Endothelial cell of umbilical vein (primary cell): ENCODE measurements at regions not wholly inside any gene's neighbourhood (a gene's known extent, or its start where the extent isn't known, plus 50 kb on each side); places are given as distances from the start of the nearest gene placed in this dataset.

Source experiments
- BruUV-seq: library from RNA; stranded (reverse); fragments of 400-500 nt; replicated peaks from 2 replicates; lab custom pipeline; 2021; lab: Mats Ljungman, UMichigan
- CTCF ChIA-PET: fragments of 300-600, 350-600 bp; sonication (Branson Sonifier 250); formaldehyde crosslinking; loops from one replicate; lab custom pipeline; 2021; ENCODE audit warnings: antibody characterized with exemption, inconsistent platforms; lab: Charles Lee
- POLR2A ChIA-PET: fragments of 300-600, 350-600 bp; sonication (Branson Sonifier 250); formaldehyde crosslinking; loops from one replicate; lab custom pipeline; 2021; ENCODE audit warnings: antibody characterized with exemption, inconsistent platforms; lab: Charles Lee
- DNase-seq: peaks from one replicate; pipeline ENCODE4 v3.0.0-alpha.2; 2011; ENCODE audit warnings: low read depth, low spot score
- FAIRE-seq: peaks from 2 replicates; lab custom pipeline; 2011; peaks lifted over from hg19 to GRCh38; lab: Jason Lieb, UNC
- H2AFZ ChIP-seq: 2 replicates; pipeline ENCODE4 v1.6.0; 2012; ENCODE audit warnings: low read depth, low read length, control low read depth, inconsistent platforms
- H3K27ac ChIP-seq: 2 replicates; pipeline ENCODE4 v1.5.1; 2011; ENCODE audit warnings: low read depth, mild to moderate bottlenecking, control low read depth, low read length, moderate library complexity; ENCODE audit not compliant: insufficient read depth
- H3K27me3 ChIP-seq, 2 experiments: 2 replicates each; pipeline versions ENCODE4 v1.6.0 to v1.6.1; 2011; ENCODE audit warnings: low read length in 2 of 2, mixed read lengths in 1 of 2; ENCODE audit not compliant: control insufficient read depth in 2 of 2, insufficient read depth in 2 of 2
- H3K36me3 ChIP-seq, 2 experiments: 2 replicates in 1 of 2; 3 replicates in 1 of 2; pipeline ENCODE4 v1.5.1; 2011; ENCODE audit warnings: low read length in 2 of 2, mild to moderate bottlenecking in 1 of 2, moderate library complexity in 1 of 2; ENCODE audit not compliant: control insufficient read depth in 2 of 2, insufficient read depth in 2 of 2; ENCODE audit errors: extremely low read depth in 1 of 2
- H3K4me1 ChIP-seq: 3 replicates; pipeline ENCODE4 v1.5.1; 2011; ENCODE audit warnings: mild to moderate bottlenecking, low read length; ENCODE audit not compliant: control insufficient read depth, insufficient read depth; ENCODE audit errors: extremely low read depth
- H3K4me2 ChIP-seq: 2 replicates; pipeline ENCODE4 v1.6.1; 2011; ENCODE audit warnings: low read length, control low read depth, mixed read lengths; ENCODE audit not compliant: insufficient read depth
- H3K4me3 ChIP-seq, 3 experiments: fragments of 200-600 bp in 1 of 3; sonication (generic), shearing (Covaris generic) in 1 of 3; replicated peaks in 1 of 3; 2 replicates each; pipeline ENCODE4 v1.5.1; 2011 to 2016; ENCODE audit warnings: control low read depth in 3 of 3, low read length in 3 of 3, mild to moderate bottlenecking in 2 of 3, inconsistent platforms in 1 of 3, low read depth in 1 of 3, moderate library complexity in 1 of 3; ENCODE audit not compliant: insufficient read depth in 1 of 3
- H3K79me2 ChIP-seq: 2 replicates; pipeline ENCODE4 v1.6.0; 2012; ENCODE audit warnings: low read length, inconsistent platforms; ENCODE audit not compliant: control insufficient read depth, insufficient read depth
- H3K9ac ChIP-seq: replicated peaks from 2 replicates; pipeline ENCODE3; 2011; ENCODE audit warnings: low read length, control low read depth; ENCODE audit not compliant: insufficient read depth; ENCODE audit errors: extremely low read depth
- H3K9me1 ChIP-seq: replicated peaks from 3 replicates; pipeline ENCODE4 v1.6.0; 2011; ENCODE audit warnings: mild to moderate bottlenecking, low read length; ENCODE audit not compliant: control insufficient read depth, insufficient read depth; ENCODE audit errors: extremely low read depth
- H3K9me3 ChIP-seq: replicated peaks from 2 replicates; pipeline ENCODE4 v1.5.1; 2012; ENCODE audit warnings: low read length, inconsistent platforms; ENCODE audit not compliant: control insufficient read depth, insufficient read depth
- H4K20me1 ChIP-seq: replicated peaks from 2 replicates; pipeline ENCODE3; 2011; ENCODE audit warnings: mild to moderate bottlenecking, low read length; ENCODE audit not compliant: control insufficient read depth, insufficient read depth; ENCODE audit errors: extremely low read depth
- EZH2 ChIP-seq: IDR thresholded peaks from 2 replicates; pipeline ENCODE4 v1.6.1; 2012; ENCODE audit warnings: borderline replicate concordance, low read depth, mild to moderate bottlenecking, moderate library complexity, low read length, inconsistent platforms; ENCODE audit not compliant: severe bottlenecking
- FOS ChIP-seq: IDR thresholded peaks from 2 replicates; pipeline ENCODE4 v1.6.1; 2011; ENCODE audit warnings: mild to moderate bottlenecking, low read length, moderate library complexity, borderline replicate concordance; ENCODE audit not compliant: insufficient read depth
- GATA2 ChIP-seq: IDR thresholded peaks from 2 replicates; pipeline ENCODE4 v1.7.0; 2011; ENCODE audit warnings: low read depth, mild to moderate bottlenecking, moderate library complexity, mixed read lengths, low read length; ENCODE audit not compliant: insufficient read length, insufficient read depth
- JUN ChIP-seq: IDR thresholded peaks from 2 replicates; pipeline ENCODE4 v1.6.1; 2011; ENCODE audit warnings: borderline replicate concordance, low read depth; ENCODE audit not compliant: insufficient read length, insufficient read depth
- MYC ChIP-seq: IDR thresholded peaks from one replicate; pipeline ENCODE4 v1.6.1; 2011; ENCODE audit warnings: mild to moderate bottlenecking, low read depth, low read length
- POLR2A ChIP-seq: IDR thresholded peaks from 2 replicates; pipeline ENCODE4 v1.6.1; 2012; ENCODE audit warnings: low read depth, mild to moderate bottlenecking, control low read depth, low read length
- POLR2AphosphoS5 ChIP-seq: IDR thresholded peaks from 2 replicates; pipeline ENCODE4 v1.6.1; 2012; ENCODE audit warnings: low read depth, mild to moderate bottlenecking, control low read depth, low read length, moderate library complexity; ENCODE audit not compliant: insufficient read depth
- dilution Hi-C: fragments of 300-500 bp; cut with MboI; formaldehyde crosslinking; loops from one replicate; pipeline ENCODE4 v1.15.0; 2019; ENCODE audit warnings: low sequenced_read_pairs; ENCODE audit not compliant: extremely low pct_ligation_motif_present
- intact Hi-C: fragments of 100-400 bp; cut with micrococcal nuclease; formaldehyde crosslinking; loops from one replicate; pipeline ENCODE4 v1.10.0; 2022
- TF ChIP-seq, protein P1 (sequence below): IDR thresholded peaks from 2 replicates; pipeline ENCODE4 v1.6.1; 2011; ENCODE audit not compliant: insufficient read depth, insufficient read length
- TF ChIP-seq, protein P2 (sequence below), 2 donors: IDR thresholded peaks; 1 replicate in 1 of 2; 2 replicates in 1 of 2; pipeline ENCODE4 v1.5.1; 2011; ENCODE audit warnings: low read length in 2 of 2, mild to moderate bottlenecking in 2 of 2, moderate library complexity in 2 of 2, control low read depth in 1 of 2, inconsistent platforms in 1 of 2, low read depth in 1 of 2; ENCODE audit not compliant: insufficient read depth in 1 of 2; ENCODE audit errors: extremely low read depth in 1 of 2

DNA sequence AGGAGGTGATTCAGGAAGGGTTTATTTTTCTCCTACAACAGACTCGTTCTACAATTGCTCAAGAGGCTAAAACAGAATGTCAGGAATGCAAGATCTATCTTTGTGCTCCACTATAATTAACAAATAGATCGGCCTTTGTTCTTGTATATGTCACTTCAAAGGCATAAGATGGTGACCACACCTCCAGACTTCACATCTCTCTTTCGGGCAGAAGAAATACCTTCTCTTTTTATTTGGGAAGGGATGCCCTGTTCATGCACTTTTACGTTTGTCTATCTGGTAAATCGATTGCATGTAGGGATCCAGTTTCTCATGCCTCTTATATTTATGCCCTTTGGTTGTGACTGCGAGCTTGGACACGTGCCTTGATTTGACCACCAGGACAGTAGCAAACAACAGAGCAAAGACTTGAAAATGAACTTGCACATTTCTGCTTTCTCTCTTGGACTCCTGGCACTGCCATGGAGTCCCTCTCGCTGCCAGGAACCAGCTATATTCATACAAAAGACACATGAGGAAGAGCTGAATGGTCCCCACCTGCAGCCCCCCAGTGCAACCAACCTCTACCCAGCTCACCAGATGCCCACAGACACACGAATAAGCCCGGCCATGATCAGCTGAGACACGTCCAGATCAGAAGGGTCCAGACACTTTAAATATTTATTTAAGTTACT, 219.8 kb upstream of the STXBP5 start:
- H3K27me3 ChIP-seq = no peaks in the 10 kb centered on the region
- no peaks in the 10 kb centered on the region for H3K4me1 ChIP-seq
- H3K27ac ChIP-seq = no peak overlapping the region
- no peak for TF ChIP-seq JUN
- TF ChIP-seq POLR2A = no peak
- no peak for TF ChIP-seq GATA2
- no peak for TF ChIP-seq POLR2AphosphoS5
- TF ChIP-seq, protein P1, sequence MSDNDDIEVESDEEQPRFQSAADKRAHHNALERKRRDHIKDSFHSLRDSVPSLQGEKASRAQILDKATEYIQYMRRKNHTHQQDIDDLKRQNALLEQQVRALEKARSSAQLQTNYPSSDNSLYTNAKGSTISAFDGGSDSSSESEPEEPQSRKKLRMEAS = no peak
- no peak for TF ChIP-seq EZH2
- no peak for TF ChIP-seq FOS
- DNase-seq (no peak), FAIRE-seq (no peak)
- no TSS peak for BruUV-seq
- no peaks in the 10 kb centered on the region for H3K79me2 ChIP-seq
- H3K4me2 ChIP-seq = no peak overlapping the region
- ChIA-PET POLR2A (no interaction called here), CTCF (no interaction called here)
- intact Hi-C loops = no loop called here
- no peak overlapping the region for H3K4me3 ChIP-seq
- H3K9me1 ChIP-seq = no peaks in the 10 kb centered on the region
- no peaks in the 10 kb centered on the region for H3K36me3 ChIP-seq
- no peaks in the 10 kb centered on the region for H4K20me1 ChIP-seq
- H3K9ac ChIP-seq = no peak overlapping the region
- no peak overlapping the region for H2AFZ ChIP-seq
- dilution Hi-C loops = no loop called here
- no peaks in the 10 kb centered on the region for H3K9me3 ChIP-seq

DNA sequence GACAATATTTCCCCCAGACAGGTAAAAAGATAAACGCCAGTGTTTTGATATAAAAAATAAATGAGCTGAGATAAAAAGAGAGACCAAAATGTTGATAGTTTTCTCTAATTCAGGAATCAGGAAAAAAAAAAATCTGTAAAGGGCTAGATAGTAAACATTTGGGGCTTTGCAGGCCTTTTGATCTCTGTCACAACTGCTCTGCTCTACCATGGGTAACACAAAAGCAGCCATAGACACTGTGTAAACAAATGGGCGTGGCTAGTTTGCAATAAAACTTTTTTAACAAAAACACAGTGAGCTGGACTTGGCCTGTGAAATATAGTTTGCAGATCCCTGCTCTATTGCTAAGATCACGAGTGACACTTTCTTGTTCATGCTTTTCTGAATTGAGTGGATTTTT, 219.1 kb upstream of the STXBP5 start:
- no peak for TF ChIP-seq MYC
- TF ChIP-seq POLR2A = no peak
- TF ChIP-seq GATA2 = no peak
- no peak for TF ChIP-seq POLR2AphosphoS5
- TF ChIP-seq, protein P2, sequence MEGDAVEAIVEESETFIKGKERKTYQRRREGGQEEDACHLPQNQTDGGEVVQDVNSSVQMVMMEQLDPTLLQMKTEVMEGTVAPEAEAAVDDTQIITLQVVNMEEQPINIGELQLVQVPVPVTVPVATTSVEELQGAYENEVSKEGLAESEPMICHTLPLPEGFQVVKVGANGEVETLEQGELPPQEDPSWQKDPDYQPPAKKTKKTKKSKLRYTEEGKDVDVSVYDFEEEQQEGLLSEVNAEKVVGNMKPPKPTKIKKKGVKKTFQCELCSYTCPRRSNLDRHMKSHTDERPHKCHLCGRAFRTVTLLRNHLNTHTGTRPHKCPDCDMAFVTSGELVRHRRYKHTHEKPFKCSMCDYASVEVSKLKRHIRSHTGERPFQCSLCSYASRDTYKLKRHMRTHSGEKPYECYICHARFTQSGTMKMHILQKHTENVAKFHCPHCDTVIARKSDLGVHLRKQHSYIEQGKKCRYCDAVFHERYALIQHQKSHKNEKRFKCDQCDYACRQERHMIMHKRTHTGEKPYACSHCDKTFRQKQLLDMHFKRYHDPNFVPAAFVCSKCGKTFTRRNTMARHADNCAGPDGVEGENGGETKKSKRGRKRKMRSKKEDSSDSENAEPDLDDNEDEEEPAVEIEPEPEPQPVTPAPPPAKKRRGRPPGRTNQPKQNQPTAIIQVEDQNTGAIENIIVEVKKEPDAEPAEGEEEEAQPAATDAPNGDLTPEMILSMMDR (IDR thresholded peaks at IDR 0.05; ENCODE audit: extremely low read depth in 1 of 2, insufficient read depth in 1 of 2, low read depth in 1 of 2, low read length in 2 of 2) = no peak
- TF ChIP-seq EZH2 = no peak
- no peak for TF ChIP-seq JUN
- TF ChIP-seq FOS = no peak
- TF ChIP-seq, protein P1 = no peak
- H3K79me2 ChIP-seq = no peaks in the 10 kb centered on the region
- no peaks in the 10 kb centered on the region for H3K36me3 ChIP-seq
- CTCF ChIA-PET = no interaction called here
- no TSS peak for BruUV-seq
- H3K27ac ChIP-seq = no peak overlapping the region
- no peak overlapping the region for H3K4me3 ChIP-seq
- H3K4me2 ChIP-seq = no peak overlapping the region
- no peak for DNase-seq
- no peak overlapping the region for H3K9ac ChIP-seq
- no peaks in the 10 kb centered on the region for H3K27me3 ChIP-seq
- POLR2A ChIA-PET = no interaction called here
- intact Hi-C loops = no loop called here
- no peaks in the 10 kb centered on the region for H4K20me1 ChIP-seq
- H3K4me1 ChIP-seq = no peaks in the 10 kb centered on the region
- no peaks in the 10 kb centered on the region for H3K9me1 ChIP-seq
- dilution Hi-C loops = no loop called here
- no peak overlapping the region for H2AFZ ChIP-seq
- FAIRE-seq = peak; percentile 40
- H3K9me3 ChIP-seq = no peaks in the 10 kb centered on the region
